HG03025 (cell line): ENCODE measurements at regions not wholly inside any gene's neighbourhood (a gene's known extent, or its start where the extent isn't known, plus 50 kb on each side); places are given as distances from the start of the nearest gene placed in this dataset.
"Not testable (repeated sequence)": the region's sequence is repeated elsewhere in the genome, so short reads cannot be mapped to it uniquely, and the experiment has no call there.

ENCODE experiments used
- ATAC-seq: cut with Tn5 transposase; IDR thresholded peaks from one replicate; pipeline ENCODE4 v1.9.1; 2021; ENCODE audit warnings: mild to moderate bottlenecking, moderate library complexity; ENCODE audit not compliant: unreplicated experiment, low FRiP score

- not testable (repeated sequence) for ATAC-seq
These were observed 386.8 kb upstream of the ZMIZ1 start for GRCh38 chr10:78681986-78682385.

- ATAC-seq: no peak
These were observed 383.8 kb upstream of the ZMIZ1 start for GRCh38 chr10:78684947-78685346.

GRCh38 chr10:78685466-78686103, 383.2 kb upstream of the ZMIZ1 start:
- ATAC-seq: no peak

GRCh38 chr10:78686444-78687060, 382.2 kb upstream of the ZMIZ1 start:
- no peak for ATAC-seq

GRCh38 chr10:78687626-78688025, 381.1 kb upstream of the ZMIZ1 start:
- no peak for ATAC-seq

- no peak for ATAC-seq
These were observed 380.4 kb upstream of the ZMIZ1 start for GRCh38 chr10:78688230-78688900.

- no peak for ATAC-seq
These were observed 379.7 kb upstream of the ZMIZ1 start for GRCh38 chr10:78688901-78689583.

- no peak for ATAC-seq
These were observed 379.2 kb upstream of the ZMIZ1 start for GRCh38 chr10:78689584-78689935.

- ATAC-seq: no peak
These were observed 378.2 kb upstream of the ZMIZ1 start for GRCh38 chr10:78690354-78691111.

- no peak for ATAC-seq
These were observed 377.3 kb upstream of the ZMIZ1 start for GRCh38 chr10:78691301-78692030.

- ATAC-seq: no peak
These were observed 376.7 kb upstream of the ZMIZ1 start for GRCh38 chr10:78692071-78692470.

GRCh38 chr10:78695846-78696245, 372.9 kb upstream of the ZMIZ1 start:
- ATAC-seq: no peak

- no peak for ATAC-seq
These were observed 371.9 kb upstream of the ZMIZ1 start for GRCh38 chr10:78696791-78697395.

GRCh38 chr10:78699971-78700370, 368.8 kb upstream of the ZMIZ1 start:
- no peak for ATAC-seq

- ATAC-seq: no peak
These were observed 368.4 kb upstream of the ZMIZ1 start for GRCh38 chr10:78700413-78700812.

GRCh38 chr10:78700816-78701520, 367.8 kb upstream of the ZMIZ1 start:
- ATAC-seq: no peak

GRCh38 chr10:78702186-78702585, 366.6 kb upstream of the ZMIZ1 start:
- no peak for ATAC-seq

- no peak for ATAC-seq
These were observed 365.9 kb upstream of the ZMIZ1 start for GRCh38 chr10:78702876-78703275.

- no peak for ATAC-seq
These were observed 365.2 kb upstream of the ZMIZ1 start for GRCh38 chr10:78703593-78703992.
